ENCODE measurements at regions not wholly inside any gene's neighbourhood (a gene's known extent, or its start where the extent isn't known, plus 50 kb on each side); places are given as distances from the start of the nearest gene placed in this dataset.

DNA sequence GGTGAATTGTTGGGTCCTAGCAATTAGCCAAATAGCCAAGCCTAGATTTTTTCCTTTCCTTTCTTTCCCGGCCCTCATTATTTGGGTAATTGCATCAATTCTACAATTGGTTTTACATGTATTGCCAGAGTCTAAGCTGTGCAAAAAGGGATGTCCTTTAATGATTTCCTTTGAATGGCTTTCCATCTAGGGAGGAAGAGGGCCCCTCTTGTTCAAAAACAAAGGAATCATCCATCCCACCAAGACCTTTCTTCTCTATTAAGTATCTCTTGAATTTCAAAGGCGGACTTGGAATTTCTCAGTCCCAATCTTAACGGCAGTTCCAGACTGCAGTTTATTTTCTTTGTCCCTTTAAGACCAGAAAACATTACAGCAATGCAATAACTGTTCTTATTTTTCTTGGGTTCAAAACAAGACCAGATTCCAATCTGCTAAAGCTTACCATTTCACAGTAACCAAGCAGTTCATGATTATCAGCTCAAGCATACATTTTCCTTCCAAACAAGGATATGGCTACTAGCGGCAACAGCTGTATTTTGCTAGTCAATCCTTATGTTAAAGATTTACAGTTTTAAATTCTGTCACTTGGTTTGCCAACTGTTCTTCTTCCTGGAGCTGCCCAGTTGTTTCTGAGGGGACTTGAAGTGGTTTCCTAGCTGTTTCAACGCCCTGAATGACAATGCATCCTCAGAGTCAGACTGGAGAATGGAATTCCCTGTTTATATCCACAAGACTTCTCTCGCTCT is 91.4 kb upstream of the LRIG1 start:
- TF ChIP-seq, protein P1, sequence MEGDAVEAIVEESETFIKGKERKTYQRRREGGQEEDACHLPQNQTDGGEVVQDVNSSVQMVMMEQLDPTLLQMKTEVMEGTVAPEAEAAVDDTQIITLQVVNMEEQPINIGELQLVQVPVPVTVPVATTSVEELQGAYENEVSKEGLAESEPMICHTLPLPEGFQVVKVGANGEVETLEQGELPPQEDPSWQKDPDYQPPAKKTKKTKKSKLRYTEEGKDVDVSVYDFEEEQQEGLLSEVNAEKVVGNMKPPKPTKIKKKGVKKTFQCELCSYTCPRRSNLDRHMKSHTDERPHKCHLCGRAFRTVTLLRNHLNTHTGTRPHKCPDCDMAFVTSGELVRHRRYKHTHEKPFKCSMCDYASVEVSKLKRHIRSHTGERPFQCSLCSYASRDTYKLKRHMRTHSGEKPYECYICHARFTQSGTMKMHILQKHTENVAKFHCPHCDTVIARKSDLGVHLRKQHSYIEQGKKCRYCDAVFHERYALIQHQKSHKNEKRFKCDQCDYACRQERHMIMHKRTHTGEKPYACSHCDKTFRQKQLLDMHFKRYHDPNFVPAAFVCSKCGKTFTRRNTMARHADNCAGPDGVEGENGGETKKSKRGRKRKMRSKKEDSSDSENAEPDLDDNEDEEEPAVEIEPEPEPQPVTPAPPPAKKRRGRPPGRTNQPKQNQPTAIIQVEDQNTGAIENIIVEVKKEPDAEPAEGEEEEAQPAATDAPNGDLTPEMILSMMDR (IDR thresholded peaks at IDR 0.05; ENCODE audit: borderline replicate concordance, insufficient read depth, low read depth, low read length) = no peak
- no peak overlapping the region for H3K4me3 ChIP-seq (ENCODE audit: low read depth, low read length)

DNA sequence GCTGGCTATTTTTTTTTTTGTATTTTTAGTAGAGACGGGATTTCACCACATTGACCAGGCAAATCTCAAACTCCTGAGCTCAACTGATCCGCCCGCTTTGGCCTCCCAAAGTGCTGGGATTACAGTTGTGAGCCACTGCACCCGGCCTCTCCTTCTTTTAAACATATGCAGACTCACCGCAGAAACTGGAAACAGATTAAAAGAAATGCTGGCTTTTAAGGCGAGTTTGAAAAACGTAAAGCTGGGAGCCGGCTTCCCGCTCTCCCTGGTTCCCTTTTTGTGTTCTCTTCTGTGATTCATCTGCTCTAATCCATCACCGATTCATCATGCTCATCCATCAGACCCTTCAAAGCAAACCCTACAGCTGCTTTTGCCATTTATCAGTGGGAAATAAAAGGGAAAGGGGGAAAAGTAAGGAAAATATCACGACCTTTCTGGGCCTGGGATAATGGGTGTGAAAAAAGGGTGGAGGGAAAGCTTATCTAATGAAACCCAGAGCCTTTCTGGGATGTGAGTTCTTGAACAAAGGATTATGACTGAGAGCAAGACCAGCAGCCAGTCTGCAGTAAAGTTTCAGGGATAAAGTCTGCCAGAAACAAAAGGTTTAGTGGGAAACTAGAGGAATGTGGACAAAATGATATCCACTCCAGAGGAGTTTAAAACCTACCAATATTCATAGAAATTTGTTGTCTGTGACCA is 92.3 kb upstream of the LRIG1 start:
- H3K4me3 ChIP-seq (ENCODE audit: low read depth, low read length) = no peak overlapping the region
- TF ChIP-seq, protein P1 (IDR thresholded peaks at IDR 0.05; ENCODE audit: borderline replicate concordance, insufficient read depth, low read depth, low read length) = no peak

DNA sequence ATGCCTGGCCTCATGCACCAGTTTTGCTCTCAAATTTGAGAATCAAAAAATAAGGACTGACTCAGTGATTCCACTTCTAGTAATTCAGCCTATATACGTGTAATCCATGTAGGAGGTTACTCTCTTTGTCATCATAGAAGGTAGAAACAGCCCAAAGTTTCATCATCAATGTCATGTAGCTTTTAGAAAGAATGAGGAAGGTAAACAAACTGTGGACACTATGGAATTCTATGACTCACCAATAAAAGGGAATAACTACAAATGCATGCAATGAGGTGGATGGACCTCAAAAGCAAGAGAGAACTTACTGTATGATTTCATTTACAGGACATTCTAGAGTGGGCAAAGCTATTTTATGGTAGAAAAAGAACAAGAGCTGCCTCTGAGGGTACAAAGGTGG is 93.2 kb upstream of the LRIG1 start:
- TF ChIP-seq, protein P1 (IDR thresholded peaks at IDR 0.05; ENCODE audit: borderline replicate concordance, insufficient read depth, low read depth, low read length) = no peak
- H3K4me3 ChIP-seq (ENCODE audit: low read depth, low read length) = no peak overlapping the region

DNA sequence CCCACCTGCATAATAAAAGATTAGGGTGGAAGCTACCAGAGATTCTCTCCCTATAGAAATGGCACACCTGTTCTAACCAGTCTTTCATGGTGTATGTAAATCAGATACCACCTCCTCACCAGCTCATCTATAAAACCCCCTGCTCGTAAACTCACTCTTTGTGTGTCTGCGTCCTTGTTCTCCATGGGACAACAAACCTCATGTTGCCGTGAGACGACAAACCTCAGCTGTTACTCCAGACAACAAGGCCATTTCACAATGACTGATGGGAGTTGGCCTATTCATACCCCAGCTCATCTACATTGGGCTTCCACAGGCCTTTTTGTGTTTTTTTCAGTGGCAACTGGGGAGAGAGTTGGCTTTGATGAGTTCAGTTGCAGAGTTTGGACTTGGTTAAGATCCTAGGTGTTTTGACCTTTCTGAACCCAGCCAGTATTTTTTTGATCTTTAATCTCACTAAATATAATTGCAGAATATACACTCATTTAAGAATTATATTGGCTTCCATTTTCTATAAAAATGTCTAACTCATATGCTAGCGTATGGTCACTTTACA is 96.6 kb upstream of the LRIG1 start:
- TF ChIP-seq, protein P1 (IDR thresholded peaks at IDR 0.05; ENCODE audit: borderline replicate concordance, insufficient read depth, low read depth, low read length) = no peak
- no peak overlapping the region for H3K4me3 ChIP-seq (ENCODE audit: low read depth, low read length)

DNA sequence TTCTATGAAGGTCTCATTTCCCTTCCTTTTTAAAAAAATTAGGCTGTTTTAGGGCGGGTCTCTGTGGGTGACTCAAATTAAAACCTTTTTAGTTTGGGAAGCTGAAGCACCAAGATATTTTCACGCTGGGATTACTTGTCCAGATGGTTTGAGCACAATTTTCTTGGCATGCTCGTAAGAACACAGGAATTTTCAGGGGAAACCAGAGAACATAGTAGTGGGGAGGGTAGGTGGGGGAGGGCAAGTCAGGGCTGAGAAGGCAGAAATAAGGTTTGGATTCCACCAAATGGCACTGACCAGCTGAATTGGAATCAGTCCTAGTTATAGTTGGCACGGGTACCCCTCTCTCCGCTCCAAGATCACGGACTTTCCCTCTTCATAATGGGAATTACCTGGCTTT is 97.3 kb upstream of the LRIG1 start:
- TF ChIP-seq, protein P1 (IDR thresholded peaks at IDR 0.05; ENCODE audit: borderline replicate concordance, insufficient read depth, low read depth, low read length) = no peak

DNA sequence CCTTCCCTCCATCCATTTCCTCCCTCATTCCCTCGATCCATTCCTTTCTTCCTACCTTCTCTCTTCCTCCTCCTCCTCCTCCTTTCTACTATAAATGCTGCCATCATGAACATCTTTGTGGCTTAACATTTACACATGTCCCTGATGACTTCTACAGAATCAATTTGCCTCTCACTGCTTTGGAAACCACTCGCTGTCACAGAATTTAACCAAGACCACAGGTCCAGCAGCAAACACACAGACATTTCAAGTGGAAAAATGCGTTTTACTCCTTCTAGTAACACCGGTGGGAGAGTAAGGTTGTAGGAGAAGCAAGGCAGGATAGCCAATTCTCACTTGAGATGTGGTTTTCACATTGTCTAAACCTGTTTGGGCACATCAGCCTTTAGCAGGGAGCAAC is 101.4 kb upstream of the LRIG1 start:
- TF ChIP-seq, protein P1 (IDR thresholded peaks at IDR 0.05; ENCODE audit: borderline replicate concordance, insufficient read depth, low read depth, low read length) = no peak
- no peak overlapping the region for H3K4me3 ChIP-seq (ENCODE audit: low read depth, low read length)

More for the DNA sequence above, 97.3 kb upstream of the LRIG1 start:
- H3K4me3 ChIP-seq (ENCODE audit: low read depth, low read length) = no peak overlapping the region

Measured in GM12875 (cell line).